Erythroblast (primary cell): ENCODE measurements at regions not wholly inside any gene's neighbourhood (a gene's known extent, or its start where the extent isn't known, plus 50 kb on each side); places are given as distances from the start of the nearest gene placed in this dataset.

Experiments
- GATA1 ChIP-seq: IDR thresholded peaks from 2 replicates; pipeline ENCODE4 v1.6.1; 2011; ENCODE audit warnings: low read depth, mild to moderate bottlenecking, control low read depth, low read length, moderate library complexity
- POLR2A ChIP-seq: IDR thresholded peaks from 2 replicates; pipeline ENCODE4 v1.6.1; 2011; ENCODE audit warnings: mild to moderate bottlenecking, low read length

DNA sequence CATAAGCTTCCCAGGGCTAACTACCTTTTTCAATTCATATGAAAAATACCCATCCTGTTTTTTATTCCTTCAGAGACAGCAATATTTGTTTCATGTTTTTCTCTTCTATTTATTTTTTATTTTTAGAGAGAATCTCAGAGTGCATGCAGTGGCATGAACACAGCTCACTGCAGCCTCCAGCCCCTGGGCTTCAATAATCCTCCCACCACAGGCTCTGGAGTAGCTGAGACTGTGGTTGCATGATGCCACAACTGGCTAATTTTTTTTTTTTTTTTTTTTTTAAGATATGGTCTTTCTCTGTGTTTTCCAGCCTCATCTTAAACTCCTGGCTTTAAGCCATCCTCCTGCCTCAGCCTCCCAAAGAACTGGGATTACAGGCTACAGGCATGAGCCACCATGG, 296.7 kb upstream of the AKR1E2 start:
- no peak for TF ChIP-seq POLR2A
- no peak for TF ChIP-seq GATA1
